ENCODE measurements at regions not wholly inside any gene's neighbourhood (a gene's known extent, or its start where the extent isn't known, plus 50 kb on each side); places are given as distances from the start of the nearest gene placed in this dataset.
"Not testable (repeated sequence)": the region's sequence is repeated elsewhere in the genome, so short reads cannot be mapped to it uniquely, and the experiment has no call there.

DNA sequence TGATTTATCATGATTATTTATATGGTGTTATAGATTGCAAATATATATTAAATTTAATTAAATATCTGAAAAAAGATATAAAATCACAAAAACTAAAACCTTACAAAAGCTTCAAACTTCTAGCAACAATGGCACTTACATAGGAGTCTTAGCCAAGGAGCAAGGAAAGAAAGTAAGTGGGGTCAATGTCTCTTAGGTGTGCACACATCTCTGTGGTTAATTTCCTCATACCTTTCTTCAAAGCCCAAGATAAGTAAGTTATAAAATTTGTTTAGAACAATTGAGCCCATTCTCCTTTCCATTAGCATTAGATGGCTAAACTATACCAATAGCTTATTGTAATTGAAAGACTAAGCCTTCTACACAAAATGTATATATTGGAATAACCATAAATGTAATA lies 161.6 kb upstream of the PDE4D start:
- DNase-seq: no peak
- Histone ChIP-seq H3K4me1 (ENCODE audit: control insufficient read depth, insufficient read depth, low read length) (no peaks in the 10 kb centered on the region), H3K9me3 (ENCODE audit: control insufficient read depth, low read length) (no peaks in the 10 kb centered on the region), H3K4me3 (ENCODE audit: low read length) (no peak overlapping the region), H3K27ac (ENCODE audit: low read length) (no peak overlapping the region), H3K27me3 (ENCODE audit: control insufficient read depth, insufficient read depth) (no peaks in the 10 kb centered on the region)
- intact Hi-C loops (cut with DNase I): no loop called here
- ATAC-seq: no peak

DNA sequence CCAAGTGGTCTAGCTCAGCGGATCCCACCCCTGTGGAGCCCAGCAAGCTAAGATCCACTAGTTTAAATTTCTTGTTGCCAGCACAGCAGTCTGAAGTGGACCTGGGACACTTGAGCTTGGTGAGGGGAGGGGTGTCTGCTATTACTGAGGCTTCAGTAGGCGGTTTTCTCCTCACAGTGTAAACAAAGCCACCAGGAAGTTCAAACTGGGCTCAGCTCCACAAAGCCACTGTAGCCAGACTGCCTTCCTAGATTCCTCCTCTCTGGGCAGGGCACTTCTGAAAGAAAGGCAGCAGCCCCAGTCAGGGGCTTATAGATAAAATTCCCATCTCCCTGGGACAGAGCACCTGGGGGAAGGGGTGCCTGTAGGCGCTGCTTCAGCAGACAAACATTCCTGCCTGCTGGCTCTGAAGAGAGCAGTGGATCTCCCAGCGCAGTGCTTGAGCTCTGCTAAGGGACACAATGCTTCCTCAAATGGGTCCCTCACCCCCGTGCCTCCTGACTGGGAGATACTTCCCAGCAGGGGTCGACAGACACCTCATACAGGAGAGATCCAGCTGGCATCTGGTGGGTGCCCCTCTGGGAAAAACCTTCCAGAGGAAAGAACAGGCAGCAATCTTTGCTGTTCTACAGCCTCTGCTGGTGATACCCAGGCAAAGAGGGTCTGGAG lies 148.6 kb upstream of the PDE4D start:
- H3K4me1 ChIP-seq (ENCODE audit: control insufficient read depth, insufficient read depth, low read length); H3K27me3 ChIP-seq (ENCODE audit: control insufficient read depth, insufficient read depth); H3K4me3 ChIP-seq (ENCODE audit: low read length); intact Hi-C loops (cut with DNase I); H3K9me3 ChIP-seq (ENCODE audit: control insufficient read depth, low read length); ATAC-seq; H3K27ac ChIP-seq (ENCODE audit: low read length): not testable (repeated sequence)
- DNase-seq: peak in 1 of 3 donors; percentile 7
- 58% methylated on average over 6 of the region's 6 CpGs for WGBS

DNA sequence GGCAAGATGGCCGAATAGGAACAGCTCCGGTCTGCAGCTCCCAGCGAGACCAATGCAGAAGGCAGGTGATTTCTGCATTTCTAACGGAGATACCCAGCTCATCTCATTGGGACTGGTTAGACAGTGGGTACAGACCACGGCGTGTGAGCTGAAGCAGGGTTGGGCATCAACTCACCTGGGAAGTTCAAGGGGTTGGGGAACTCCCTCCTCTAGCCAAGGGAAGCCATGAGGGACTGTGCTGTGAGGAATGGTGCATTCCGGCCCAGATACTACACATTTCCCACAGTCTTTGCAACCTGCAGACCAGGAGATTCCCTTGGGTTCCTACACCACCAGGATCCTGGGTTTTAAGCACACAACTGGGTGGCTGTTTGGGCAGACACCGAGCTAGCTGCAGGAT lies 148.0 kb upstream of the PDE4D start:
- H3K9me3 ChIP-seq (ENCODE audit: control insufficient read depth, low read length); H3K4me1 ChIP-seq (ENCODE audit: control insufficient read depth, insufficient read depth, low read length); H3K4me3 ChIP-seq (ENCODE audit: low read length); intact Hi-C loops (cut with DNase I); ATAC-seq; H3K27me3 ChIP-seq (ENCODE audit: control insufficient read depth, insufficient read depth); H3K27ac ChIP-seq (ENCODE audit: low read length): not testable (repeated sequence)
- DNase-seq: peak in 1 of 3 donors; percentile 24
- WGBS: 90% methylated on average over 8 of the region's 8 CpGs

DNA sequence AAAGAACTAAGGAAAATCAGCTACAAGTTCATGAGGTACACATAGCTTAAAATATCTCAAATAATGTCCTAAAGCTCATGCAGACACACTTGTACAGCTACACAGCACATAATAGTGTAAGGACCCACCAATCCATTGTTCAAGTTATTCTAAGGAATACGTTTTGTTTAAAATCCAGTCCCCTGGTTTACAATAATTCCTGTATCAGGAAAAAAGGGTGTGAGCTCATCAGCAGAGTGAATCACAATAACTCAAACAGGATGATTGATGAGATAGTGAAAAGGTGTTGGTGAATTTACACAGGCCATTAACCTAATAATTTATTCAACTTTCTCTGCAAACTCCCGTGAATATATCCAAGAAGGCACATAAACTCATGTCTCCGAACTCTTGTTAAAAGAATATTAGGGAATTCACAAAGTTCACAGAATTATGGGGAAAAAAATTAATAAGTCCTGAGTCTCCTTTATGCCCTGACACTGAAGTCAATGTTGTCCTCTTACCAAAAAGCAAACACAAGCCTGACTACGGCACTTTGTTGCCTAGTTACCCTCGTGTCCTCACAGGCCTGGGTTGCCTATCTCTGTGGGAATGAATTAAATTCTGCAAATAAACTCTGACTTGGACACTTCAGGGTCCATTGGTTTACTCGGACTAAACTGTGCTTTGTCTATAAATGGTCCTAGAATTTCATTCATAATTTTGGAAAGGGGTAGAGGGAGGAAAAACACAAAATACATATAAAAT lies 142.8 kb upstream of the PDE4D start:
- intact Hi-C loops (cut with DNase I): no loop called here
- Histone ChIP-seq H3K4me1 (ENCODE audit: control insufficient read depth, insufficient read depth, low read length) (no peaks in the 10 kb centered on the region), H3K9me3 (ENCODE audit: control insufficient read depth, low read length) (no peaks in the 10 kb centered on the region), H3K27ac (ENCODE audit: low read length) (no peak overlapping the region), H3K27me3 (ENCODE audit: control insufficient read depth, insufficient read depth) (no peaks in the 10 kb centered on the region), H3K4me3 (ENCODE audit: low read length) (no peak overlapping the region)
- no peak for ATAC-seq
- no peak for DNase-seq
- WGBS: 70% methylated on average over 6 of the region's 6 CpGs

DNA sequence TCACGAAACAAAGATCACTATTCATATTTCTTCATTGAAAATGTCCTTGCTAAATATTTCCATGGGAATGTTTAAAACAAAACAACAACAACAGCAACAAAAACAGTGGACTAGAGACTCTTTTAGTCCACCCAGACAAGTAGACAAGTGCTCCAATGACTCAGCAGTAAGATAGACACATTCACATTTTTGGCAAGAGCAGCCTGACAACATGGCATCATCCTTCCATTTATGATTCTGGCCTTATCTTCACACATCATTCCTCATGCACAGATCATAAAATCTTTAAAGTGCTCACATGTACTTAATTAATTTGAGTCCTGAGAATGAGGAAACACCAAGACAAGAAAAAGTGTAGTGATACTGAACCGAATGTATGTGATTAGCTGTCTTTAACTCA lies 132.6 kb upstream of the PDE4D start:
- H3K9me3 ChIP-seq (ENCODE audit: control insufficient read depth, low read length): no peaks in the 10 kb centered on the region
- intact Hi-C loops (cut with DNase I): no loop called here
- no peak for ATAC-seq
- no peak overlapping the region for H3K4me3 ChIP-seq (ENCODE audit: low read length)
- H3K27ac ChIP-seq (ENCODE audit: low read length): no peak overlapping the region
- no peaks in the 10 kb centered on the region for H3K4me1 ChIP-seq (ENCODE audit: control insufficient read depth, insufficient read depth, low read length)
- DNase-seq: no peak
- no peaks in the 10 kb centered on the region for H3K27me3 ChIP-seq (ENCODE audit: control insufficient read depth, insufficient read depth)
- 68% methylated on average over 2 of the region's 2 CpGs for WGBS

DNA sequence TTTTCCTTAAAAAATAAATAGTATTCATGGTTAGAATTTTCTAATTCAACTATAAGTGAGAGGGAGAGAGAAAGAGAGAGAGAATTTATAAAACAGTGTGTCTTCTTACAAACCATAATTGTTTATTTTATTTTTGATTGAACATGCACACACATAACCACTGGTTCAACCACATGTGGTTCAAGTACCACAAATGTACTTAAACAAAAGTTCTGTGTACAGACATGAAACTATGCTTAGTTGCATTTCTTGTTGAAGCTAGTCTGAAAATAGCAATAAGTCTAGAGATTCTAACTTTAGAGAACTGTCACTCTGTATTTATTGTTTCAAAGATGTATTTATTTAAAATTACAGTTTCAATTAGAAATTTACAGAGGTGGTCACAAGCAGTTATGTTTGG lies 130.6 kb upstream of the PDE4D start:
- DNase-seq (no peak), ATAC-seq (no peak)
- no peaks in the 10 kb centered on the region for H3K27me3 ChIP-seq (ENCODE audit: control insufficient read depth, insufficient read depth)
- H3K4me1 ChIP-seq (ENCODE audit: control insufficient read depth, insufficient read depth, low read length): no peaks in the 10 kb centered on the region
- H3K9me3 ChIP-seq (ENCODE audit: control insufficient read depth, low read length): no peaks in the 10 kb centered on the region
- intact Hi-C loops (cut with DNase I): no loop called here
- no peak overlapping the region for H3K27ac ChIP-seq (ENCODE audit: low read length)
- H3K4me3 ChIP-seq (ENCODE audit: low read length): no peak overlapping the region

DNA sequence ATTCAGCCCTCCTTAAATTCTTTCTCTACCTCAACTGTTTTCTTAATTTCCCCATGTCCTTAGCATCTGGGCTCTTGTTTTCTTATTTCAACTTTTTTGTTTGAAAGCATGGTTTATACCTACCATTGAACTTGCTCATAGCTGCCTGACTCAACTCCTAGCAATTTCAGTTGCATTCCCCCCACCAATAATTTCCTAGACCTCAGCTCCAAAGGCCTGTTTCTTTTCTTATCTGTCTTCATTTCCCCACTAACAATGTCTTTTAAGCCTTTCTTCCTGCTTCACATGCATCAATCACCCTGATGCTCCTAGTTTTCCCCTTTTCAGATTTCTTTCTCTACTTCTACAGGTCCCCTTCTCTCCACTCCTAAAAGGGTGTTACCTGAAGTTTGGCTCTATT lies 129.7 kb upstream of the PDE4D start:
- Histone ChIP-seq H3K27ac (ENCODE audit: low read length) (no peak overlapping the region), H3K27me3 (ENCODE audit: control insufficient read depth, insufficient read depth) (no peaks in the 10 kb centered on the region), H3K4me1 (ENCODE audit: control insufficient read depth, insufficient read depth, low read length) (no peaks in the 10 kb centered on the region), H3K9me3 (ENCODE audit: control insufficient read depth, low read length) (no peaks in the 10 kb centered on the region), H3K4me3 (ENCODE audit: low read length) (no peak overlapping the region)
- intact Hi-C loops (cut with DNase I): no loop called here
- DNase-seq (no peak), ATAC-seq (no peak)

DNA sequence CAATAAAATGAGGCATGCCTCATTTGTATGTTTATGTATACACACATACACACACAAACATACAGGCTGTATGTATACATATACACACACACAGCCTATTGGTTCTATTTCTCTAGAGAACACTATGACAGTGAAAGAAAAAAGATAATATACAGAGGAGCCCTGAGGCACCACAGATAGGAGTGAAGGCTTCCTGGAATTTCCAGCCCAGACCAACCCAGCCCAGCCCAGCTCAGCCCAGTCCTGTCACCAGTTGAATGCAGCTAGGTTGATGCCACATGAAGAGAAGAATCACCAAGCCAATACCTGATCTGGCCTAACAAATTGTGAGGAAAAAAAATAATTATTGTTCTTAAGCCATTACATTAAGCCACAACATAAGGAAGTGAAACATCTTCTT lies 126.9 kb upstream of the PDE4D start:
- Histone ChIP-seq H3K4me1 (ENCODE audit: control insufficient read depth, insufficient read depth, low read length) (no peaks in the 10 kb centered on the region), H3K4me3 (ENCODE audit: low read length) (no peak overlapping the region), H3K9me3 (ENCODE audit: control insufficient read depth, low read length) (no peaks in the 10 kb centered on the region), H3K27me3 (ENCODE audit: control insufficient read depth, insufficient read depth) (no peaks in the 10 kb centered on the region), H3K27ac (ENCODE audit: low read length) (no peak overlapping the region)
- intact Hi-C loops (cut with DNase I): no loop called here
- ATAC-seq: no peak
- no peak for DNase-seq

DNA sequence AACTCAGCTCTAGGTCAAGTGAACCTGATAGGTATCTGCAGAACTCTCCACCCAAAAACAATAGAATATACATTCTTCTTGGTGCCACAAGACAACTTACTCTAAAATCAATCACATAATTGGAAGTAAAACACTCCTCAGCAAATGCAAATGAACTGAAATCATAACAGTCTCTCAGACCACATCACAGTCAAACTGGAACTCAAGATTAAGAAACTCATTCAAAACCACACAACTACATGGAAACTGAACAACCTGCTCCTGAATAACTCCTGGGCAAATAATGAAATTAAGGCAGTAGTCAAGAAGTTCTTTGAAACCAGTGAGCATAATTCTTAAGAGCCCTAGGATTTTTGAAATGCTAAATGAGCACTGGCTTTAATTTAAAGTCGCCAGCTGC lies 125.4 kb upstream of the PDE4D start:
- ATAC-seq; DNase-seq; H3K4me1 ChIP-seq (ENCODE audit: control insufficient read depth, insufficient read depth, low read length); intact Hi-C loops (cut with DNase I); H3K27me3 ChIP-seq (ENCODE audit: control insufficient read depth, insufficient read depth); H3K4me3 ChIP-seq (ENCODE audit: low read length); H3K27ac ChIP-seq (ENCODE audit: low read length); H3K9me3 ChIP-seq (ENCODE audit: control insufficient read depth, low read length): not testable (repeated sequence)
- WGBS: 82% methylated on average over 1 of the region's 1 CpG

DNA sequence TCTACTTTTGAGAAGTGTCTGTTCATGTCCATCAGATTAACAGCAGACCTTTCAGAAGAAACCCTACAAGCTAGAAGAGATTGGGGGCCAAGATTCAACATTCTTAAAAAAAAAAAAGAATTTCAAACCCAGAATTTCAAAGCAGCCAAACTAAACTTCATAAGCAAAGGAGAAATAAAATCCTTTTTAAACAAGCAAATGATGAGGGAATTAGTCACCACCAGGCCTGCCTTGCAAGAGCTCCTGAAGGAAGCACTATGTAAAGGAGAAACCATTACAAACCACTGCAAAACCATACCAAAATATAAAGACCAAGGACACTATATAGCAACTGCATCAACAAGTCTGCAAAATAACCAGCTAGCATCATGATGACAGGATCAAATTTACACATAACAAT lies 124.6 kb upstream of the PDE4D start:
- no peak overlapping the region for H3K4me3 ChIP-seq (ENCODE audit: low read length)
- no peaks in the 10 kb centered on the region for H3K9me3 ChIP-seq (ENCODE audit: control insufficient read depth, low read length)
- no peak overlapping the region for H3K27ac ChIP-seq (ENCODE audit: low read length)
- H3K4me1 ChIP-seq (ENCODE audit: control insufficient read depth, insufficient read depth, low read length): no peaks in the 10 kb centered on the region
- intact Hi-C loops (cut with DNase I): no loop called here
- DNase-seq: no peak
- H3K27me3 ChIP-seq (ENCODE audit: control insufficient read depth, insufficient read depth): no peaks in the 10 kb centered on the region
- ATAC-seq: no peak

DNA sequence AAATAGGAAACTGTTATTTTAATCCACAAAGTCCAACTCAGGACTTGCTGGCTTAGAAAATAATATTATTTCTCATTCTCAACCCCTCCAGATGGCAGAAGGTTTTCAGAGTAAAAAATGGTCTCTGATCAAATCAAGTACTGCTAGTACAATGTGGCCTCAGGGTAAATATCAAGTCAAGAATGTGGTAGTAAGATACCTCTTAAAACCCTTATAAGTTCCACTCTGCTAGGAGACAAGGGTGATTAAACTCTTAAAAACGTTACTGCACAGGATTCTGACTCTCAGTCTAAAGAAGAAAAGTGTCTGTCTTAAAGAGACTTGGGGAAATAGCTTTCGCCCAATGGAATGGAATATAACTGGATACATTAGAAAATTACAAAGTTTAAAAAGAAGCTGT lies 120.8 kb upstream of the PDE4D start:
- no peak for ATAC-seq
- Histone ChIP-seq H3K4me1 (ENCODE audit: control insufficient read depth, insufficient read depth, low read length) (no peaks in the 10 kb centered on the region), H3K9me3 (ENCODE audit: control insufficient read depth, low read length) (no peaks in the 10 kb centered on the region), H3K27ac (ENCODE audit: low read length) (no peak overlapping the region), H3K27me3 (ENCODE audit: control insufficient read depth, insufficient read depth) (no peaks in the 10 kb centered on the region), H3K4me3 (ENCODE audit: low read length) (no peak overlapping the region)
- intact Hi-C loops (cut with DNase I): no loop called here
- DNase-seq: no peak
- WGBS: 72% methylated on average over 2 of the region's 2 CpGs

DNA sequence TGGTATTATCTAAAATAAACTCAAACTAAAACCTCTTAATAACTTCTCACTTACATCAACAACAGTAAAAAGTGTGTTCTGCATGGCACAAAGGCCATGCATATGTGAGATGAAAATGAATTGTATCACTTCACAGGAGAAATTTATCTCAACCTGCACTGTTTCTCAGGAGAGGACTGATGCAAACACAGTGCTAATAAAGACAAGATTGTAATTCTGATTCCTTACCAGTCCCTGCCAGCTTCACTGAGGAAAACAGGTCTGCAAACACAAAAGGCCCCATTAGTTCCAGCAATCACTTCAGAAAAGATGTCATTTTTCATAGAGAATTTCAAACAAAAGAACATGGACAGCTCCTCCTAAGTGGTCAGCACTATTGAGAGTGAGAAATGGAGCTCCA lies 117.3 kb upstream of the PDE4D start:
- ATAC-seq (no peak), DNase-seq (no peak)
- no peaks in the 10 kb centered on the region for H3K27me3 ChIP-seq (ENCODE audit: control insufficient read depth, insufficient read depth)
- no peaks in the 10 kb centered on the region for H3K9me3 ChIP-seq (ENCODE audit: control insufficient read depth, low read length)
- intact Hi-C loops (cut with DNase I): no loop called here
- no peak overlapping the region for H3K27ac ChIP-seq (ENCODE audit: low read length)
- no peaks in the 10 kb centered on the region for H3K4me1 ChIP-seq (ENCODE audit: control insufficient read depth, insufficient read depth, low read length)
- H3K4me3 ChIP-seq (ENCODE audit: low read length): no peak overlapping the region
